ENCODE measurements at regions not wholly inside any gene's neighbourhood (a gene's known extent, or its start where the extent isn't known, plus 50 kb on each side); places are given as distances from the start of the nearest gene placed in this dataset.

GRCh38 chr13:50643060-50643459, 200.4 kb downstream of the DLEU7 start:
- Histone ChIP-seq H3K9me3 (no peaks in the 10 kb centered on the region), H3K27ac (no peak overlapping the region), H3K27me3 (no peaks in the 10 kb centered on the region), H3K4me1 (peaks cover 0 to 7% of the 10 kb centered on the region in 2 donors), H3K4me3 (no peak overlapping the region), H3K36me3 (no peaks in the 10 kb centered on the region)
- intact Hi-C loops (cut with DNase I) = no loop called here
- TF ChIP-seq CTCF (IDR thresholded peaks at IDR 0.05) = no peak
- DNase-seq = no peak
- ATAC-seq = no peak

- no peak for DNase-seq
- H3K27me3 ChIP-seq = no peaks in the 10 kb centered on the region
- H3K4me3 ChIP-seq = no peak overlapping the region
- H3K27ac ChIP-seq = no peak overlapping the region
- no peak for ATAC-seq
- H3K36me3 ChIP-seq = no peaks in the 10 kb centered on the region
- H3K4me1 ChIP-seq = peaks cover 0 to 7% of the 10 kb centered on the region in 2 donors
- intact Hi-C loops (cut with DNase I) = no loop called here
- H3K9me3 ChIP-seq = no peaks in the 10 kb centered on the region
- no peak for TF ChIP-seq CTCF (IDR thresholded peaks at IDR 0.05)
Measured at GRCh38 chr13:50644081-50644871, 199.2 kb downstream of the DLEU7 start.

- no peak for TF ChIP-seq CTCF (IDR thresholded peaks at IDR 0.05)
- H3K9me3 ChIP-seq = no peaks in the 10 kb centered on the region
Measured at GRCh38 chr13:50645092-50645491, 198.4 kb downstream of the DLEU7 start.

GRCh38 chr13:50646070-50646469, 197.4 kb downstream of the DLEU7 start:
- no peaks in the 10 kb centered on the region for H3K27me3 ChIP-seq
- no peaks in the 10 kb centered on the region for H3K9me3 ChIP-seq
- no peak for TF ChIP-seq CTCF (IDR thresholded peaks at IDR 0.05)
- ATAC-seq = no peak
- no peak overlapping the region for H3K4me3 ChIP-seq
- no peaks in the 10 kb centered on the region for H3K36me3 ChIP-seq
- DNase-seq = no peak
- intact Hi-C loops (cut with DNase I) = no loop called here
- no peak overlapping the region for H3K27ac ChIP-seq
- H3K4me1 ChIP-seq = peaks cover 0 to 7% of the 10 kb centered on the region in 2 donors

More at GRCh38 chr13:50645092-50645491, 198.4 kb downstream of the DLEU7 start:
- intact Hi-C loops (cut with DNase I) = no loop called here
- Histone ChIP-seq H3K36me3 (no peaks in the 10 kb centered on the region), H3K27me3 (no peaks in the 10 kb centered on the region), H3K27ac (no peak overlapping the region), H3K4me3 (no peak overlapping the region), H3K4me1 (peaks cover 0 to 7% of the 10 kb centered on the region in 2 donors)
- ATAC-seq (no peak), DNase-seq (no peak)

- DNase-seq (no peak), ATAC-seq (no peak)
- no peak overlapping the region for H3K4me3 ChIP-seq
Measured at GRCh38 chr13:50649211-50649610, 194.3 kb downstream of the DLEU7 start.

More at GRCh38 chr13:50649211-50649610, 194.3 kb downstream of the DLEU7 start:
- TF ChIP-seq CTCF (IDR thresholded peaks at IDR 0.05) = no peak
- intact Hi-C loops (cut with DNase I) = no loop called here
- no peaks in the 10 kb centered on the region for H3K4me1 ChIP-seq
- H3K9me3 ChIP-seq = no peaks in the 10 kb centered on the region
- H3K36me3 ChIP-seq = no peaks in the 10 kb centered on the region
- no peak overlapping the region for H3K27ac ChIP-seq
- no peaks in the 10 kb centered on the region for H3K27me3 ChIP-seq

Data from left lung (tissue), 4 donors.